Peyer's patch (tissue), 4 donors: ENCODE measurements at regions not wholly inside any gene's neighbourhood (a gene's known extent, or its start where the extent isn't known, plus 50 kb on each side); places are given as distances from the start of the nearest gene placed in this dataset.
"Not testable (repeated sequence)": the region's sequence is repeated elsewhere in the genome, so short reads cannot be mapped to it uniquely, and the experiment has no call there.

ENCODE experiments used
- DNase-seq, 3 donors: peaks; one replicate each; pipeline ENCODE4 v3.0.0-alpha.2; 2017 to 2019
- H3K27ac ChIP-seq, 4 donors: fragments of 200-600 bp; sonication (generic); one replicate each; pipeline ENCODE4 v1.5.1; 2016 to 2019
- H3K27me3 ChIP-seq, 2 donors: fragments of 200-600 bp; sonication (generic); one replicate each; pipeline ENCODE4 v1.5.1; 2019
- H3K36me3 ChIP-seq, 3 donors: fragments of 200-600 bp; sonication (generic); one replicate each; pipeline ENCODE4 v1.5.1; 2016 to 2019
- H3K4me1 ChIP-seq, 4 donors: fragments of 200-600 bp; sonication (generic); one replicate each; pipeline ENCODE4 v1.5.1; 2016 to 2019
- H3K4me3 ChIP-seq, 4 donors: fragments of 200-600 bp; sonication (generic); 1 replicate in 3 of 4; 2 replicates in 1 of 4; pipeline ENCODE4 v1.5.1; 2016 to 2019; ENCODE audit warnings: mild to moderate bottlenecking in 1 of 4
- H3K9me3 ChIP-seq, 4 donors: fragments of 200-600 bp; sonication (generic); one replicate each; pipeline ENCODE4 v1.5.1; 2016 to 2019; ENCODE audit warnings: mild to moderate bottlenecking in 1 of 4
- CTCF ChIP-seq, 6 experiments: fragments of 450-650 bp in 4 of 6; fragments of 200-600 bp in 2 of 6; sonication (generic) in 1 of 6; IDR thresholded peaks; one replicate each; pipeline ENCODE4 v1.5.1; 2017 to 2019; ENCODE audit warnings: antibody characterized with exemption in 6 of 6, mild to moderate bottlenecking in 3 of 6, moderate library complexity in 1 of 6
- POLR2A ChIP-seq, 2 donors: fragments of 450-650 bp; IDR thresholded peaks; one replicate each; pipeline ENCODE4 v1.5.1; 2017; ENCODE audit warnings: antibody characterized with exemption in 2 of 2, mild to moderate bottlenecking in 2 of 2, moderate library complexity in 2 of 2

DNA sequence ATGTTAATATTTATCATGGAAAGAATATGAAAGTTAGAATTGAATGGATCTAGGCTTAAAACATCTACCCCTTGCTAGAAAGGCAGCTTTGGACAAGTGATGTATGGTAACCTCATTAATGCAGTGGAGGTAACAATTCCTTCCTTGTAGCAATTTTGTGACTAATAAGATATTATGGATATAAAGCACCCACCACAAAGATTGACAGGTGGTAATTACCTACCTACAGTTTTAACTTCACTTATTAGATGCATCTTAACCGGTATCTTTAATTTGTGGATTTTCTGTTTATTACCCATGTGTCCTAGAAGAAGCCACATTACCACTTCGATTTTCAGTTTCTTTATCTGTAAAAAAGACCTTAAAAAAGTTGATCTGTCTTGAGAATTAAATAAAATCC, 367.0 kb downstream of the DSC3 start:
- no peak for DNase-seq
- Histone ChIP-seq H3K27ac (no peak overlapping the region), H3K9me3 (peaks cover 0 to 4% (median 0%) of the 10 kb centered on the region in 4 donors), H3K4me3 (no peak overlapping the region), H3K27me3 (no peaks in the 10 kb centered on the region), H3K36me3 (no peaks in the 10 kb centered on the region), H3K4me1 (no peaks in the 10 kb centered on the region)
- TF ChIP-seq POLR2A (IDR thresholded peaks at IDR 0.05) = no peak
- no peak for TF ChIP-seq CTCF (IDR thresholded peaks at IDR 0.05)

GRCh38 chr18:30675072-30675471, 367.5 kb downstream of the DSC3 start:
- H3K4me3 ChIP-seq = no peak overlapping the region
- peaks cover 0 to under 1% (median 0%) of the 10 kb centered on the region in 4 donors for H3K9me3 ChIP-seq
- TF ChIP-seq CTCF (IDR thresholded peaks at IDR 0.05) (no peak), POLR2A (IDR thresholded peaks at IDR 0.05) (no peak)
- H3K27ac ChIP-seq = no peak overlapping the region
- DNase-seq = no peak
- no peaks in the 10 kb centered on the region for H3K27me3 ChIP-seq
- H3K4me1 ChIP-seq = no peaks in the 10 kb centered on the region
- H3K36me3 ChIP-seq = no peaks in the 10 kb centered on the region

DNA sequence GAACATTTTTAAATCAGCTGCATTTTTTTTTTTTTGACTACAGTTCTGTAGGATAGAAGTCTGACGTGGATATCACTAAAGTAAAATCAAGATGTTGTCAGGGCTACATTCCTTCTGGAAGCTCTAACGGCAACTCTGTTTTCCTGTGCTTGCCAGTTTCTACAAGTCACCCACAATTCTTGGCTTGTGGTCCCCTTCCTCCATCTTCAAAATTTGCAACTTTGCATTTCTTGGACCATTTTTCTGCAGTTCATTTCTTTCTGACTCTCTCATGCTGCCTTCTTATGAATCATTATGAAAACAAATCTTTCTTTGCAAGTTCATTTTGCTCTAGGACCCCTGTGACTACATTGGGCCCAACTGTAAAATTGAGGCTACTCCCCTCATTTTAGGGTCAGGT, 367.9 kb downstream of the DSC3 start:
- Histone ChIP-seq H3K27me3 (no peaks in the 10 kb centered on the region), H3K9me3 (no peaks in the 10 kb centered on the region), H3K4me1 (no peaks in the 10 kb centered on the region), H3K27ac (no peak overlapping the region), H3K36me3 (no peaks in the 10 kb centered on the region), H3K4me3 (no peak overlapping the region)
- DNase-seq = no peak
- TF ChIP-seq POLR2A (IDR thresholded peaks at IDR 0.05) = no peak
- no peak for TF ChIP-seq CTCF (IDR thresholded peaks at IDR 0.05)

GRCh38 chr18:30672439-30672838, 370.1 kb downstream of the DSC3 start:
- not testable (repeated sequence) for DNase-seq, H3K4me1 ChIP-seq, H3K27ac ChIP-seq, H3K4me3 ChIP-seq, H3K36me3 ChIP-seq, H3K9me3 ChIP-seq, H3K27me3 ChIP-seq

DNA sequence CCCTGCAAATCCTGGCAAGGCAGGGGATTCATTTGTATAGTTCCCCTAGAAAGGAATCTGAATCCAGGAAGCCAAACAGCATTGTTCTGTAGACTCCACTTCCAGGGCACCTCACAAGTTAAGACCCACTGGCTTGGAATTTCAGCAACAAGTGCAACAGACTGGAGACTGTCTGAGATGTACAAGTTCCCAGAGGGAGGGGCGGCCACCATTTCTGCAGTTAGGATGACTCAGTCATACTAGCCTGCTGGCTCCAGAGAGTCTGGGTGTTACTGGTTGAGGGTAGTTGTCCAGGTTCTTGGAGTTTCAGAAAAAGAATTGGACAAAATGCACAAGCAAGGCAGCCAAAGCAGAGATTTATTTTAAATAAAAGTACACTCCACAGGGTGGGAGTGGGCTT, 384.2 kb downstream of the DSC3 start:
- no peak for TF ChIP-seq POLR2A (IDR thresholded peaks at IDR 0.05)
- no peak for TF ChIP-seq CTCF (IDR thresholded peaks at IDR 0.05)
- Histone ChIP-seq H3K36me3 (no peaks in the 10 kb centered on the region), H3K9me3 (peaks cover 0 to 5% (median 0%) of the 10 kb centered on the region in 4 donors), H3K27me3 (no peaks in the 10 kb centered on the region), H3K27ac (no peak overlapping the region), H3K4me3 (no peak overlapping the region), H3K4me1 (no peaks in the 10 kb centered on the region)
- no peak for DNase-seq

DNA sequence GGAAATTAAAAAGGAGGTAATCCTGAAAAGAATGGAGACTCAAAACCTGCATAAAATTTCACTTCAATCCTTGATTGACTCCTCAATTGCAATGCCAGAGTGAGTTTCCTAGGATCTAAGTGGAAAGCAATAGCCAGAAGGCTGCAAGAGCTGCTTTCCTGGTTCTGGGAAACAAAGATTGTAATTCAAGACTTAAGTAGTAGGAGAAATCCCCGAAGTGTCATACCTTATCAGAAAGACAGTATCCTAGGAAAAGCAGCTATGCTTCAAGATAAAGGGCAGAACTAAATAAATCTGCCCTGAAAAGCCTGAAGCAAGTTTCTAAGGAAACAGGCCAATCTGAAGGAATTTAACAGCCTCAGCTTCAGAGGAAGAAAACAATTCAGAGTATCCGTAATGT, 390.2 kb downstream of the DSC3 start:
- no peaks in the 10 kb centered on the region for H3K4me1 ChIP-seq
- no peaks in the 10 kb centered on the region for H3K27me3 ChIP-seq
- H3K27ac ChIP-seq = no peak overlapping the region
- H3K4me3 ChIP-seq = no peak overlapping the region
- no peaks in the 10 kb centered on the region for H3K9me3 ChIP-seq
- no peak for DNase-seq
- no peaks in the 10 kb centered on the region for H3K36me3 ChIP-seq
- TF ChIP-seq CTCF (IDR thresholded peaks at IDR 0.05) (no peak), POLR2A (IDR thresholded peaks at IDR 0.05) (no peak)
